Effector memory CD8-positive, alpha-beta T cell (primary cell): ENCODE measurements at regions not wholly inside any gene's neighbourhood (a gene's known extent, or its start where the extent isn't known, plus 50 kb on each side); places are given as distances from the start of the nearest gene placed in this dataset.

Experiments used
- ATAC-seq: fragments of 150-1000 bp; cut with Tn5 transposase; replicated peaks from 2 replicates; pipeline ENCODE4 v1.10.0; 2021; ENCODE audit warnings: mild to moderate bottlenecking, moderate library complexity
- DNase-seq, 3 experiments: peaks; one replicate each; pipeline ENCODE4 v3.0.0; 2021
- H3K27ac Mint-ChIP-seq, 2 donors: one replicate each; pipeline ENCODE4 v1.8.0; 2022; ENCODE audit warnings: mild to moderate bottlenecking in 2 of 2, mixed read lengths in 2 of 2, moderate library complexity in 2 of 2
- H3K27me3 Mint-ChIP-seq, 2 donors: one replicate each; pipeline ENCODE4 v1.8.0; 2022; ENCODE audit warnings: mixed read lengths in 2 of 2
- H3K36me3 Mint-ChIP-seq: one replicate; pipeline ENCODE4 v1.8.0; 2022; ENCODE audit warnings: mild to moderate bottlenecking, moderate library complexity, mixed read lengths; ENCODE audit not compliant: insufficient read depth
- H3K4me1 Mint-ChIP-seq, 2 donors: one replicate each; pipeline ENCODE4 v1.8.0; 2022; ENCODE audit warnings: low read depth in 2 of 2, mixed read lengths in 2 of 2
- H3K4me3 Mint-ChIP-seq, 2 donors: one replicate each; pipeline ENCODE4 v1.8.0; 2022; ENCODE audit warnings: mild to moderate bottlenecking in 2 of 2, mixed read lengths in 2 of 2, moderate library complexity in 2 of 2
- H3K9me3 Mint-ChIP-seq, 2 donors: one replicate each; pipeline ENCODE4 v1.8.0; 2022; ENCODE audit warnings: mixed read lengths in 2 of 2

GRCh38 chr6:169955731-169956437 is 204.5 kb downstream of the ERMARD start:
- H3K9me3 Mint-ChIP-seq, result no peaks in the 10 kb centered on the region
- H3K4me3 Mint-ChIP-seq, result no peak overlapping the region
- DNase-seq (no peak), ATAC-seq (no peak)
- H3K4me1 Mint-ChIP-seq, result peaks cover 4 to 11% of the 10 kb centered on the region in 2 donors
- H3K27me3 Mint-ChIP-seq, result peaks cover 18 to 27% of the 10 kb centered on the region in 2 donors
- no peak overlapping the region for H3K27ac Mint-ChIP-seq
- no peaks in the 10 kb centered on the region for H3K36me3 Mint-ChIP-seq

GRCh38 chr6:169954977-169955376 is 203.6 kb downstream of the ERMARD start:
- H3K4me3 Mint-ChIP-seq, result no peak overlapping the region
- DNase-seq, result no peak
- H3K27me3 Mint-ChIP-seq, result peaks cover 15 to 27% of the 10 kb centered on the region in 2 donors
- H3K4me1 Mint-ChIP-seq, result peaks cover 4 to 11% of the 10 kb centered on the region in 2 donors
- H3K9me3 Mint-ChIP-seq, result no peaks in the 10 kb centered on the region
- ATAC-seq, result no peak
- no peak overlapping the region for H3K27ac Mint-ChIP-seq
- H3K36me3 Mint-ChIP-seq, result no peaks in the 10 kb centered on the region

GRCh38 chr6:169953686-169954085 is 202.3 kb downstream of the ERMARD start:
- H3K27me3 Mint-ChIP-seq, result peaks cover 7 to 18% of the 10 kb centered on the region in 2 donors
- H3K4me3 Mint-ChIP-seq, result no peak overlapping the region
- no peaks in the 10 kb centered on the region for H3K36me3 Mint-ChIP-seq
- H3K4me1 Mint-ChIP-seq, result peaks cover 1 to 3% of the 10 kb centered on the region in 2 donors
- H3K9me3 Mint-ChIP-seq, result no peaks in the 10 kb centered on the region
- no peak overlapping the region for H3K27ac Mint-ChIP-seq
- ATAC-seq (no peak), DNase-seq (no peak)

GRCh38 chr6:169950558-169950957 is 199.1 kb downstream of the ERMARD start:
- Mint-ChIP-seq H3K27ac (no peak overlapping the region), H3K4me3 (no peak overlapping the region), H3K4me1 (no peaks in the 10 kb centered on the region), H3K27me3 (peaks cover 0 to 7% of the 10 kb centered on the region in 2 donors), H3K9me3 (no peaks in the 10 kb centered on the region), H3K36me3 (no peaks in the 10 kb centered on the region)
- ATAC-seq, result no peak
- peak; percentile 20 to 24 (median 24) for DNase-seq

DNA sequence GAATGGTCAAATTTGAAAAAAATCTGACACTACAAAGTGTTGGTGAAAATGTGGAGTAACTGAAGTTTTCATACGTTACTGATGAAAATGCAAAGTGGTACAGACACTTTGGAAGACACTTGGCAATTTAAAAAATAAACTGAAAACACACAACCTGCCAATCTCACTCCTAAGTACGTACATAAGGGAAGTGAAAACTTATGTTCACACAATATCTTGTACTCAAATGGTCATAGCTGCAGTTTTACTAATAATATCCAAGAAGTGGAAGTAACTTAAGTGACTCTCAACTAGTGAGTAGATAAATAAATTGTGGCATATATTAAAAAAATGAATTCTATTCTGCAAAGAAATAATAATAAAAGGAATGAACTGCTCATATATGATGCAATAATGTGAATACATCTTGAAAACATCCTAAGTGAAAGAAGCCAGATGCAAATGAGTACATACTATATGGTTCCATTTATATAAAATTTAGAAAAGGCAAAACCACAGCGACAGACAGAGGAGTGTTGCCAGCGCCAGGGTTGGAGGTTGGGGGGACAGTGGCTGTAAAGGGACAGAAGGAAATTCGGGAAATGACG is 198.2 kb downstream of the ERMARD start:
- H3K27ac Mint-ChIP-seq, result no peak overlapping the region
- no peaks in the 10 kb centered on the region for H3K9me3 Mint-ChIP-seq
- ATAC-seq, result no peak
- H3K36me3 Mint-ChIP-seq, result no peaks in the 10 kb centered on the region
- DNase-seq, result no peak
- H3K4me3 Mint-ChIP-seq, result no peak overlapping the region
- no peaks in the 10 kb centered on the region for H3K4me1 Mint-ChIP-seq
- H3K27me3 Mint-ChIP-seq, result peaks cover 9 to 10% of the 10 kb centered on the region in 2 donors

- ATAC-seq, result no peak
- Mint-ChIP-seq H3K4me1 (no peaks in the 10 kb centered on the region), H3K9me3 (peaks cover 2 to 7% of the 10 kb centered on the region in 2 donors), H3K4me3 (no peak overlapping the region), H3K27me3 (peaks cover 24 to 25% of the 10 kb centered on the region in 2 donors), H3K36me3 (no peaks in the 10 kb centered on the region), H3K27ac (no peak overlapping the region)
- DNase-seq, result no peak
Measured at GRCh38 chr6:169946971-169947370, 195.5 kb downstream of the ERMARD start.

- H3K27me3 Mint-ChIP-seq, result peaks cover 34 to 42% of the 10 kb centered on the region in 2 donors
- no peak overlapping the region for H3K4me3 Mint-ChIP-seq
- ATAC-seq, result no peak
- H3K4me1 Mint-ChIP-seq, result no peaks in the 10 kb centered on the region
- no peaks in the 10 kb centered on the region for H3K36me3 Mint-ChIP-seq
- no peak for DNase-seq
- H3K9me3 Mint-ChIP-seq, result peaks cover 2 to 7% of the 10 kb centered on the region in 2 donors
- H3K27ac Mint-ChIP-seq, result no peak overlapping the region
Measured at GRCh38 chr6:169945117-169945516, 193.7 kb downstream of the ERMARD start.

DNA sequence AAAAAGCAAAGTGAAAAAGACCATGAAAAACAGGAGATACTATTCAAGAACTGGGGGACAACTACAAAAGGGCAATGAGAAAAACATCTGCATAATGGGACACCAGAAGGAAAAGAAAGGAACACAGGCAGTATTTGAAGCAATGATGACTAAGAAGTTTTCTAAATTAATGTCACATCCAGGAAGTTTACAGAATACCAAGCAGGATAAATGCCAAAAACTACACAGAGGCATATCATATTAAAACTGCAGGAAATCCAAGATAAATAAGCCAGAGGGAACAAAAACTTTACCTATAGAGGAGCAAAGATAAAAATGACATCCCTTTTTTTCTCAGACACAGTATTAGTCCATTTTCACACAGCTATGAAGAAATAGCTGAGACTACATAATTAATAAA is 193.0 kb downstream of the ERMARD start:
- no peak for DNase-seq
- Mint-ChIP-seq H3K27me3 (peaks cover 37 to 47% of the 10 kb centered on the region in 2 donors), H3K36me3 (no peaks in the 10 kb centered on the region), H3K9me3 (peaks cover 2 to 7% of the 10 kb centered on the region in 2 donors), H3K27ac (no peak overlapping the region), H3K4me1 (no peaks in the 10 kb centered on the region), H3K4me3 (no peak overlapping the region)
- no peak for ATAC-seq

GRCh38 chr6:169944061-169944337 is 192.6 kb downstream of the ERMARD start:
- H3K4me3 Mint-ChIP-seq, result no peak overlapping the region
- DNase-seq (no peak), ATAC-seq (no peak)
- peaks cover 2 to 7% of the 10 kb centered on the region in 2 donors for H3K9me3 Mint-ChIP-seq
- H3K4me1 Mint-ChIP-seq, result no peaks in the 10 kb centered on the region
- H3K36me3 Mint-ChIP-seq, result no peaks in the 10 kb centered on the region
- peaks cover 41 to 51% of the 10 kb centered on the region in 2 donors for H3K27me3 Mint-ChIP-seq
- H3K27ac Mint-ChIP-seq, result no peak overlapping the region

- Mint-ChIP-seq H3K27me3 (peaks cover 46 to 57% of the 10 kb centered on the region in 2 donors), H3K9me3 (peaks cover 2 to 7% of the 10 kb centered on the region in 2 donors), H3K27ac (no peak overlapping the region), H3K36me3 (no peaks in the 10 kb centered on the region), H3K4me3 (no peak overlapping the region), H3K4me1 (no peaks in the 10 kb centered on the region)
- no peak for ATAC-seq
- no peak for DNase-seq
Measured at GRCh38 chr6:169943241-169944060, 192.0 kb downstream of the ERMARD start.

DNA sequence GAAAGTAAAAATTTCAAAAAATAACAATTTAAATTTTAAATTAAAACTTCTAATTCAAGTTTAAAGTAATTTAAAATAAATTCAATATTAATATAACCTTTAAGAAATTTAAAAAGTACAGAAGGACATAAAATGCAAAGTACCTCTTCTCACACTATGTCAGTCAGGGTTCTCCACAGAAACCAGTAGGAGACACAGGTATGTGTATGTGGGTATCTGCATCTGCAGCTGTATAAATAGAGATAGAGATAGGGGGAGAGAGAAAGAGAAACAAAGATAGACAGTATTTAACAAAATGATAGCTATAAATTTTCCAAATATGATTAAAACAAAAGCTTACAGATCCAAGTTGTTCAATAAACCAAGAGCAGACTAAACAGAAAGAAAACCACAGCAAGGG is 190.8 kb downstream of the ERMARD start:
- Mint-ChIP-seq H3K27me3 (peaks cover 49 to 69% of the 10 kb centered on the region in 2 donors), H3K27ac (no peak overlapping the region), H3K4me1 (no peaks in the 10 kb centered on the region), H3K9me3 (peaks cover 2 to 7% of the 10 kb centered on the region in 2 donors), H3K4me3 (no peak overlapping the region), H3K36me3 (no peaks in the 10 kb centered on the region)
- DNase-seq (no peak), ATAC-seq (no peak)

- Mint-ChIP-seq H3K36me3 (no peaks in the 10 kb centered on the region), H3K4me1 (no peaks in the 10 kb centered on the region), H3K27ac (no peak overlapping the region), H3K4me3 (no peak overlapping the region), H3K27me3 (peaks cover 52 to 83% of the 10 kb centered on the region in 2 donors), H3K9me3 (peaks cover 2 to 7% of the 10 kb centered on the region in 2 donors)
- DNase-seq, result no peak
- no peak for ATAC-seq
Measured at GRCh38 chr6:169940481-169941271, 189.3 kb downstream of the ERMARD start.

DNA sequence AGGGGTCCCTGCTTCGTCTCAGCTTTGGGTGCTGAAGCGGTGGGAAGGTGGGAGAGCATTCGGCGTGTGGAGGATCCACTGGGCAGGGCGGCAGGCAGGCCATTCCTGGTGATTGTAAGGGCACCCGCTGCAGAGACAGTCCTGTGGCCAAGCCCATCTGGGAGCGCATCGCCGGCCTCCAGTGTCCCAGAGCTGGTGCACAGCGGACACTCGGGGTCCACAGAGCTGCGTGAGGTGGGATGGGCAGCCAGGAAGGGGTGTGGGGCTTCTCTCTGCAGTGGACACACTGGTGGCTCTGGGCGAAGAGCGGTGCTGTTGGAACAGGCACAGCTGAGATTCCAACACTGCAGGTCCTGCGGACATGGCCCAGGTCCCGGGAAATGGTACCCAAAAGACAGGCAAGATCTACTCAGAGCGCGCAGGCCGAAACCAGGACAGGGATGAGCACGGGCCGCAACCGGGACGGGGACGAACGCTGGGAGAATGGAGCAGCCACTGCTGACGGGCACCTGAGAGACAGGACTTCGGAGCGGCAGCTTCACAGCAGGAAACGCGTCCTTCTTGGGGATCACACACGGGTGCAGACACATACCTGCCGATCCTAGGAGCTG is 188.2 kb downstream of the ERMARD start:
- Mint-ChIP-seq H3K27ac (no peak overlapping the region), H3K9me3 (peaks cover 2 to 7% of the 10 kb centered on the region in 2 donors), H3K4me3 (no peak overlapping the region), H3K36me3 (no peaks in the 10 kb centered on the region), H3K27me3 (peaks cover 46 to 85% of the 10 kb centered on the region in 2 donors), H3K4me1 (no peaks in the 10 kb centered on the region)
- ATAC-seq, result no peak
- DNase-seq, result no peak
